ENCODE measurements at regions not wholly inside any gene's neighbourhood (a gene's known extent, or its start where the extent isn't known, plus 50 kb on each side); places are given as distances from the start of the nearest gene placed in this dataset.

DNA sequence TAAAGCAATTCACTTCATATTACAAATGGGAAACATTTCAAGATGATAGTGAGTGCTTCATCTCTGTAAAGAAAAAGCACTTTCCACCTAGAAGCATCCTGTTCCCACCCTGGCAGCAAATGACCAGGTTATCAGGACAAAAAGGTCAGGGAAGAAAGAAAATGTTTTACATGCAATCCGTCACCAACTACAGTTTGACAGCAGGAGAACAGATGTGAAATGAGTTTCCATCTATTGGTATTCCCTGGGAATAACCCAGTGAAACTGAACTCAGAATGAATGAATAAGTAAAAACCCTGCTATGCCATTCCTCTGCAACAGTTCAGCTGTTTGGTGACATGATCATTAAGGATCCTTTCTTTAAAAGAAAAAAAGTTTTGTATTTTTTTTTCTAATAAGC, 67.6 kb downstream of the HTR1A start:
- no peak overlapping the region for H3K27ac ChIP-seq
- H3K4me3 ChIP-seq, result no peak overlapping the region

DNA sequence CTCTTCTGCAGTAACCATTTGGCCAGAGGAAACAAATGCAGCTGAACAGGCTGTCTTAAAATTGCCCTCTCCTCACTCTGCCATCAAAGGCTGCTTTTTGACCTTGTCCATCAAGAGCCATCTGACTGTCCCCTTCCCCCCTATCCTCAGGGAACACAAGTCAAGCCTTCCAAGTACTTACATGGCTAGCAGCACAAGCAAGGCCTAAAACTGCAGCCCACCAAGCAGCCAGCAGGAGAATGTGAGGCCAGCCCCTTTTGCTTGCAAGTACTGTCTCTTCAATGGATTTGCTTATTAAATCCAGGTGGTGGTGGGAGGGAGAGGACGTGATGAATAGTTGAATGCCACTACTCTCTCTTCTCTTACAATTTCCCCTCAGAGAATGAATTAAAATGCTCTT, 83.5 kb downstream of the HTR1A start:
- Histone ChIP-seq H3K27ac (no peak overlapping the region), H3K4me3 (no peak overlapping the region)

DNA sequence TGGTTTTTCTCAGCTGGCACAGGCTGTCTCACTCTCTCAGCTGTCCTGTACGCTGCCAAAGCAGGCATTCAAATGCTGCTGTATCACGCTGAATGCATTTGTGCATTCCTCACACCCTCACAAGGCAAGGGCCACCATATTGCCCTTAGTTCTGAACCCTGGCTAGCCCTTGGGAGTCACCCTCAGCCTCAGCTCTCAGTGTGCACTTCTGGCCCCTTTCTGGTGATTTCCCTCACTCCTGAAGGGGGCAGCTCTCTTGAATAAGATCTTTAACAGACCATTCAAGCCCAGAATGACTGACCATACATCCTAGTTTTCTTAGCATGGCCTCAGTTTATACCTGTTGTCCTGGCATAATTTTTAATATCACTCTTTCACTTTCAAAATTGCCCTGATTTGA, 84.3 kb downstream of the HTR1A start:
- no peak overlapping the region for H3K4me3 ChIP-seq

DNA sequence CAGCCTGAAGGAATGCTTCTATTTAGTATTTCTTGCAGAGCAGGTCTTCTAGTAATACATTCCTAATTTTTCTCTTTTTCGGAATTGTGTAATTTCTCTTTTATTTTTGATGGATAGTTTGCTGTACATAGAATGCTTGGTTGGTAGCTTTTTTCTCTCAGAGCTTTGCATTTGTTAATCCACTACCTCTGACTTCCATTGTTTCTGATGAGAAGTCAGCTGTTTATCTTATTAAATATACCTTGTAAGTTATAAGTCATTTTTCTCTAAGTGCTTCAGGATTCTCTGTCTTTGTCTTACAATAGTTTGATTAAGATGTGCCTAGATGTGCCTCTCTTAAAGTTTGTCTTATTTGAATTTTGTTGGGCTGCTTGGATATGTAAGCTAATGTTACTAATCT, 101.9 kb downstream of the HTR1A start:
- no peak overlapping the region for H3K4me3 ChIP-seq
- H3K27ac ChIP-seq, result no peak overlapping the region

More for the DNA sequence above, 84.3 kb downstream of the HTR1A start:
- H3K27ac ChIP-seq, result no peak overlapping the region

DNA sequence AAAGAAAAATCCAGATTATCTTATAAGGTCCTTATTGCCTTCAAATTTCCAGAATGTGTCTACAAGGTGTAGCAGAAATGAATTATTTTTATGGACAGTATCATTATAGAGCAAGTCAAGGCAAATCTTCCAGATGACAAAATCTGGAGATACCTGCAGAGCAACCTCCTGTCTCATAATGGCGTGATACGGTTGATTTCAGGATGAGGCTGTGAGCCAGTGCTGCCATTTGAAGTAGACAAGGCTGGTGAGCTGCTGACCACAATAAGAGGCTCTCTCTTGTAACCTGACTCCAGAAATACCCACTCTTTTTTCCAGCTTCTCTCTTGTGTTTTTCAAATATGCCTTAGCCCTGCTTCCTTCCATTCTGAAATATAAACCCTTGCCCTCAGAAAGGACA, 108.2 kb downstream of the HTR1A start:
- no peak overlapping the region for H3K27ac ChIP-seq
- no peak overlapping the region for H3K4me3 ChIP-seq

DNA sequence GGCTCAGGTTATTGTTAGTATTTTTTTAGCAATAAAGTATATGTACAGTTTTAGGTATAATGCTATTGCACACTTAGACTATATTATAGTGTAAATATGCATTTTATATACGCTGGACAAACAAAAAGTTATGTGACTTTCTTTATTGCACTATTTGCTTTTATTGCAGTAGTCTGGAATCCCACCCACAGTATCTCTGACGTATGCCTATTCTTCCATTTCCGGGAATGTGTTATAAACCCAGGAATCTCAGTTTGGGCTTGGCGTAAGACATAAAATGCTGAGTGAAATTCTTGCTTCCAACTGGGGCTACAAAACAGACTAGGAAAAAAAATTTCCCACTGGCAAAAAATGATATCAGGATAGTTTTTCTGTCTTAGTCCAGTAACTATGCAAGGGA, 119.1 kb downstream of the HTR1A start:
- Histone ChIP-seq H3K27ac (no peak overlapping the region), H3K4me3 (no peak overlapping the region)

DNA sequence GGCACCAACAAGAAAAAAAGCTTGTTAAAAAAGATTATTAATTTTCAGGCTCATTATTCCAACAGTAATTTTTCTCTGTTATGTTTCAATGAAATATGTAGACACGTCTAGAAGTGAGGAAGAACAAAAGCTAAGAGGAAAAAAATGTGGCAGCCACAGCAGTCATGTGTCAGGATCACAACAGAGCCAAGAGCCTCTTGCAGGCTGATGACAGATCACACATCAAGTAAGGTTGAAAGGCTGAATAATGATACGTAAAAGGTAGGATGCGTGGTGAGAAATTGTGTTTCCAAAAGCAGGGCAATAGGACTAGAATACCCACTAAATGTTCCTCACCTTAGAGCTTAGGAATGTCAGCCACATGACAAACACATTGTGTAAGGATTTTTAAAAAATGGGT, 124.8 kb downstream of the HTR1A start:
- Histone ChIP-seq H3K27ac (no peak overlapping the region), H3K4me3 (no peak overlapping the region)

DNA sequence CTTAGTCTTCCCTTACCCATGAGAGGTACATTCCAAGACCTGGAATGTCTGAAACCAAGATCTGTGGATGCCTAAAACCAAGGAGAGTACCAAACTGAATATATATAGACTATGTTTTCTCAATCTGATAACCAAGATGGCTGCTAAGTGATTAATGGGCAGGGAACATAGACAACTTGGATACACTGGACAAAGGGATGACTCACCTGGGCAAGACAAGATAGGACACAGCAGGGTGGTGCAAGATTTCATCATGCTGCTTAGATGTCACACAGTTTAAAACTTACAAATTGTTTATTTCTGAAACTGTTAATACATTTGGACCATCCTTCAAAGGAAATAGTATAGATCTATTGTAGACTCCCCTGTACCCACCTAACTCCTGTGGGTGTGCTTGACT, 130.9 kb downstream of the HTR1A start:
- no peak overlapping the region for H3K4me3 ChIP-seq
- H3K27ac ChIP-seq, result no peak overlapping the region

DNA sequence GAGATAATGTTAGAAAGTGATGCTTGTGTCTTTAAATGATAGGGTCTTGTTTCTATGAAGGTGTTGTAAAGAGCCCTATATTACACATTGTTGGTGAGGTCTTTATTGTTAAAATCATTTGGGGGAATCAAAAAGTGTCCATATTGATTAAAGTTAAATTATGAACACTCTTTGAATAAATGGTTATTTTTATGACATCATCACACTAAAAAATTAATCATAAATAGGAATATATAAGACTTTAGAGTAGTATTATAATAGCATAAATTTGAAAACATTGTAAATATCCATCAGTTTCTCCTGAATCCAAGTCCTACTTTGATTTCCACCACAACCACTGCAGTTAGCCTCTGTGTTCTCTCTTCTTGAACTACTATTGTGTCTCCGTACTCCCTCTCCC, 136.3 kb downstream of the HTR1A start:
- Histone ChIP-seq H3K27ac (no peak overlapping the region), H3K4me3 (no peak overlapping the region)

DNA sequence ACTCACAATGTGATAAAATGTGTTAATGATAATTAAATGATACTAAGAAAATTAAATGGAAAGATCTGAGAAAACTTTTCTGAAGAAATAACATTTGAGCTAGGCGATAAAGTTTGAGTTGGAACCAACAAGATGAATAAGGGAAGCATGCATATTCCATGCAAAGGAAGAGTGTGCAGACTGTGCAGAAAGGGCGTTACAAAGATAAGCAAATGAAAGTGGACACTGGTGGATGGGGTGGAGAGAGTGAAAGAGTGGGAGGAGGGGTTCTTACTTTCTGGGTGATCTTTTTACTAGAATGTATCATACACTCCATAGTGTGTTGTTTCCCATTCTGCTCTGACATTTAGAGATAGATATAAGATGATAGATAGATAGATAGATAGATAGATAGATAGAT, 138.7 kb downstream of the HTR1A start:
- no peak overlapping the region for H3K27ac ChIP-seq
- no peak overlapping the region for H3K4me3 ChIP-seq

DNA sequence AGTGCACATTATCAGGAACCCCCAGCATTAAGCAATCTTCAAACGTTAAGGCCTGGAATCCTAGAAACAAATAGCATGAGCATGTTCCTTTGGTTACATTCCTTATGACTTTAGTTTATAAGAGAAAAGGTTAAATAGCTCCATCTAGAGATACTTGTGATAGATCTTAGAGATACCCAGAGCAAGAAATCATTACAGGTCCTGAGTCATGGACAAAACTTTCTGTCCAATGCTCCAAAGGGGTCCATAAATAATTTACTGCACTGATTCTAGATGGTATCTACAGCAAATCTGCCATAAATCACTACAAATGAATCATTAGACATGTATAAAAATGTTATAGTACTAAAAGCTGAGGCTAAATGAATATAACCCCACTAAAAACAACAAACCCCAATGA, 139.6 kb downstream of the HTR1A start:
- no peak overlapping the region for H3K27ac ChIP-seq
- no peak overlapping the region for H3K4me3 ChIP-seq

DNA sequence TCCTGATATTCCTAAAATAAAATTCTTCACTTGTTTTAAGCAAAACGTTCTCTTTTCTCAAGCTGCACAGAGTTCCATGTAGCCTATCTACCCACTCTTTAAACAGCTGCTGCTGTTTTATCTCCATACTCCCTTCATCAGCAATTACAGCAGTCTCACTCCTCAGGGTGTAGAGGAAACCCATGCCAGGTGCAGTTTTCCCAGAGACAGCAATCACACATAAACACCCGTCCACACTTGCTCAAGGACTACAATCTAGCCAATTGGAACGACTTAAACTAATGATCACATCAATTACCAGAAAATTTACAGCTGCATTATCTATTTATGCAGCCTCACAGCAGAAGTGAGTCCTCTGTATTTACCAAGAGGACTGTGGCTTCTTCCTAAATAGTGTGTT, 141.7 kb downstream of the HTR1A start:
- no peak overlapping the region for H3K27ac ChIP-seq

DNA sequence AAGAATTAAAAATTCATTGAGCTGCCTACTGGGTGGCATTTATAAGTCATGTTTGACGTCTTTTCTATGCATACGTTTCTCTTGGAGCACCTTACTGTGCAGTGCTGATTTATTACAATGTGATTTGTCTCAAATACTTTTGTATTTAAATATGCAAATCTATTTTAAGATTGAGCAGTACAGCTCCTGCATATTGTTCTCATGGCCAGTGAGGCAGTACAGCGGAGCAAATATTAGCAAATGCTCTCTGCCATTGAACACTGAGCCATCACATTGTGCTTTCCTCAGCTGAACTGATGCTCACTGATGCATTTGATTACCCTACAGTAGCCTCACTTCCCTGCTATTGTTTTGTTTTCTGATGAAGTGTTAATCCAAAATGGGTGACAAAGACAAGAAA, 149.6 kb downstream of the HTR1A start:
- no peak overlapping the region for H3K4me3 ChIP-seq

More for the DNA sequence above, 141.7 kb downstream of the HTR1A start:
- no peak overlapping the region for H3K4me3 ChIP-seq

DNA sequence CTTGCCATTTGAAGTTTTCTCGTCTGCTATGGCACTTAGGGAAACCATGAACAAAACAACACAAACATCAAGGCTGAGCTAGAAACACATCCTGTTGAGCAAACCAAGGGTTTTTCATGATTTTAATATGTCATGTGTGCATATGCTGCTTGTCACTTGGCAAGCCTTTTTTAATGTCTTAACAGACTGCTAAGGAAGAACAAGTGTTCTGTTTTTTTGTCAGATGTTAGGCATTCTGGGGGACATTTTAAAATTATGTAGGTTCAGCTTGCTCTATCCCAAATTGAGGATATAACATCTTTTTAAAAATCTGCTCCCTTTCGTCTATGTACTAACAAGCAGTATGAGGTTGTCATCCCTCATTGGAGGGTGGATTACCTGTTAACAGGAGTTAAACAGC, 150.3 kb downstream of the HTR1A start:
- no peak overlapping the region for H3K4me3 ChIP-seq
- H3K27ac ChIP-seq, result no peak overlapping the region

More for the DNA sequence above, 149.6 kb downstream of the HTR1A start:
- no peak overlapping the region for H3K27ac ChIP-seq

DNA sequence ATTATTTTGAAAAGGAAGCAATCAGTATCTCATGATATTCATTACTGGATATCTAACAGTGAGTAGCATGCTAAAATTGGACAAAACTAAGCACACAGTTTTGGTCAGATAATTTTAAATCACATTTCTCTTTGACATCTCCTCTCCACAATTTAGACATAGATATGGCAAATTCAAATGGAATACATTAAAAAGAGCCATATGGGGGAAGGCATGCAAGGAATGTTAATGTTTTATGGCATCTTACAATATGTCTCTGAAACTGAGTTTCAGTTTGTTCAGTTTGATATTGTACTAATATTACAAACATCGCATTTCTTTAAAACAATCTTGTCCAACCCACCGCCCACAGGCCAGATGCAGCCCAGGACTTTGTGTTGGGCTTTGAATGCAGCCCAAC, 151.0 kb downstream of the HTR1A start:
- Histone ChIP-seq H3K4me3 (no peak overlapping the region), H3K27ac (no peak overlapping the region)

DNA sequence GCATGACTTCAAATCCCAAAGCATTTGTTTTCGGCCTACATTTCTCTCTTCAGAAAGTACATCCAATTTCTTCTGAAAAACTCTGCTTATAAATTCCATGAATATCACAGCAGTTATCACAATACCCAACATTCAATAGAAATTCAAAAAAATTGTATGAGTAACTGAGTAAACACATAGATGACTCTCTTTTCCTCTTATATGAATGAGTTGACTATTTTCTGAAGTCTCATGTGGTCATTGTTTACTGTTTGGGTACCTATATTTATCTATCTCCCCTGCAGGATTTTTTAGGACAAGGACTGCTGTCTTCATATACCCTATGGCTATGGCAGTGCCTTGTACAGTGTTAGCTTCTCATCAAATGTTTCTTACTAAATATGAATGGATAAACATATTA, 157.1 kb downstream of the HTR1A start:
- no peak overlapping the region for H3K27ac ChIP-seq
- H3K4me3 ChIP-seq, result no peak overlapping the region

DNA sequence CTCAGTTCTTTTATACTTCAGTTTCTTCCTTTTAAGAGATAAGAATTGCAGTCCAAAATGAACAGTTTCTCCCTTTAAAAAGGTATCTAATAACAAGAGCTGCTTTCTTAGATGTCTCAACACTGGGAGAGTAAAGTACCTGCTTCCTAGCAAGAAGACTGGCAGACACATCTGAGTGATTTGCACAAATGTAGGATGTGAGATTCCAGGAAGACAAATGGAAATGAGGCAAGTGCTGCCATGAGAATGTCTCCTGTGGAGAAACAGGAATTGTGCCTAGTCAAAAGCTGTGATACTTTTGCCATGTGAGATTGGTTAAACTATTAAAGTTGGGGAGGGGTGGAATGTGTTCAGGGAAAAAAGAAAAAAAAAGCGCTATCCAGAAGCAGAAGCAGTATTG, 159.1 kb downstream of the HTR1A start:
- Histone ChIP-seq H3K4me3 (no peak overlapping the region), H3K27ac (no peak overlapping the region)

DNA sequence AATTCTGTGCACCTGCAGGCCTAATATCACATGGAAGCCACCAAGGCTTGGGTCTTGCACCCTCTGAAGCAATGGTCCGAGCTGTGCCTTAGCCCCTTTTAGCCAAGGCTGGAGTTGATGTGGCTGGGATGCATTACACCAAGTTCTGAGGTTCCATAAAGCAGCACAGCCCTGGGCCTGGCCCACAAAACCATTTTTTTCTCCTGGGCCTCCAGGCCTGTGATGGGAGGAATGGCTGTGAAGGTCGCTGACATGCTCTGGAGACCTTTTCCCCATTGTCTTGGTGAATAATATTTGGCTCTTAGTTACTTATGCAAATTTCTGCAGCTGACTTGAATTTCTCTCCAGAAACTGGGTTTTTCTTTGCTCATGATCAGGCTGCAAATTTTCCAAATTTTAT, 167.3 kb downstream of the HTR1A start:
- H3K27ac ChIP-seq, result no peak overlapping the region
- H3K4me3 ChIP-seq, result no peak overlapping the region

DNA sequence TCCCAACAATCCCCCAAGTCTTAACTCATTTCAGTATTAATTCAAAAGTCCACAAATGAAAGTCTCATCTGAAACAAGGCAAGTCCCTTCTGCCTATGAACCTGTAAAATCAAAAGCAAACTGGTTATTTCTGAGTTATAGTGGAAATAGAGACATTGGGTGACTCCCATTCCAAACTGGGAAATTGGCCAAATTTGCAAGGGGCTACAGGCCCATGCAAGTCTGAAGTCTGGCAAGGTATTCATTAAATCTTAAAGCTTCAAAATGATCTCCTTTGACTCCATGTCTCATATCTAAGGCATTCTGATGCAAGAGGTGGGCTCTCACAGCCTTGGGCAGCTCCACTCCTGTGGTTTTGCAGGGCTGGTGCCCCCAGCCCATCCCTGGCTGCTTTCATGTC, 167.9 kb downstream of the HTR1A start:
- Histone ChIP-seq H3K4me3 (no peak overlapping the region), H3K27ac (no peak overlapping the region)

DNA sequence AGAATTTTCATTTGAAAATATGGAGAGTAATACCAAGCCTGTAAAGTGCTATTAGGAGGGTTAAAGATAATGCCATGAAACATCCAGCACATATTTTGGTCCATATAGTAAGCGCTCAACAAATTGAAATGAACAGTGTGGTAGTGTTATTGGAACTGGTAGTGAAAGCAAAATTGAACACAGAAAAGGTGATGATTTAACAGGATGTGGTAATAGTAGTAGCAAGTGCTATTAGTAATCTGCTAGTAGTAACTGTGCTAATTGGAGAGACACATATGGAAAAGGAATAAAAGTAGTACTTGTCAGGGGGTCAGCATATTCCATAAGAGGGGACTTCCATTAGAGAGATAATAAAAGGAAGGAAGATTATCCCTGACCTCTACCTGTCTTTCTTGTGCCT, 187.3 kb downstream of the HTR1A start:
- H3K4me3 ChIP-seq, result no peak overlapping the region
- no peak overlapping the region for H3K27ac ChIP-seq

DNA sequence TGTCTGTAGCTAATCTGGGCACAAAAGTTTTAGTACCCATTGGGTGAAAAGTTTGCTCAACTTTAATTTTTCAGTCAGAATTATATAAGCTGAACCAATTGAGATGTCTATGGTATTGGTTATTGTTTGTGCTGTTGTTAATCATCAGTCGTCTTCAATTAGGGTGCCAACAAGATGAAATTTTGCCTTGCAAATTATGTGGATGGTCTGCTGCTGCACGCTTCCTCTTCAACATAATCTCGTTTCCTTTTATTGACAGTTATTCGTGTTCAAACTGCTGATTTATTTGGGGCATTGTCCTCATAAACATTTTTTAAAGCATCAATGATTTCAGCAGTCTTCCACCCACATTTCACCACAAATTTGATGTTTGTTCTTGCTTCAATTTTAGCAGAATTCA, 194.0 kb downstream of the HTR1A start:
- no peak overlapping the region for H3K4me3 ChIP-seq
- no peak overlapping the region for H3K27ac ChIP-seq

DNA sequence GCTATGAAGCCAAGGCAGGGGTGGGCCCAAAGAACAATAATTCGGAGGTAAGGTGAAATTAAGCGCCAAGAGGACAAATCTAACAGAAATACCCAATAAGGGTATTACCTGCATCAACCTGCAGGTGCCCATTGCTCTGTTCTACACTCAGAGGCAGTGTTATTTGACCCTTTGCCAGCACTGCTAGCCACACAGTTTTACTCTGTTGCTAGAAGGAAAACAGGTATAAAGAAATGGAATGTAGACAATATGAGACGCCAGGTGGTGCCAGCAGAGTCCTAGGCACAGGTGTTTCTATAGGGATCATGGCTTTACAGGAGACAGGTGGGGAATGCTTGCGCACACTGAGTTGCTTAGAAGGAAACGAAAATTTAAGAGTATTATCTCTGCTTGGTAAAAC, 201.3 kb downstream of the HTR1A start:
- no peak overlapping the region for H3K4me3 ChIP-seq
- no peak overlapping the region for H3K27ac ChIP-seq

Measured in skin epidermis (tissue), 12 donors.